ENCODE measurements at regions not wholly inside any gene's neighbourhood (a gene's known extent, or its start where the extent isn't known, plus 50 kb on each side); places are given as distances from the start of the nearest gene placed in this dataset.

- DNase-seq = no peak
Measured at GRCh38 chr2:122851972-122852531, 1096.6 kb downstream of the TSN start.

- no peak for DNase-seq
Measured at GRCh38 chr2:122856696-122857095, 1101.2 kb downstream of the TSN start.

- DNase-seq = no peak
Measured at GRCh38 chr2:122858075-122858702, 1102.7 kb downstream of the TSN start.

- no peak for DNase-seq
Measured at GRCh38 chr2:122858813-122859212, 1103.4 kb downstream of the TSN start.

GRCh38 chr2:122859260-122859659 is 1103.8 kb downstream of the TSN start:
- no peak for DNase-seq

DNA sequence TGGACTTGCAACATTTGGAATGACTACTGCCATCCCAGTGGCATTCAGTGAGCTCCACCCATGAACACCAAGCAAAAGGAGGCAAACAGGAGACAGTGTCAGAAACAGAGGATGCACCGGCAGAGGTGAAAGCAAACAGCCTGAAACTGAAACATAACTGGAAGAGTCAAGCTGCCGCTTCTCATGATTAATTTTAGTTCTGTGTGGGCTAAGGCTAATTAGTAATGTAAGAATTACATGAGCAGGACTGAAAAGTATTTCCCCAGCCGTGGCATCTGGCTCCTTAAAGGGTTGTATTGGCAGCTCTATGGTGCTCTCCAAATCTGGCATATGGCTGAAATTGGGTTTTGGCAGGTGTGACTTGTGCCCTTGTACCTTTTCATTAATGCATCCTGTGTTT is 1108.1 kb downstream of the TSN start:
- DNase-seq = no peak

- no peak for DNase-seq
Measured at GRCh38 chr2:122864728-122865127, 1109.3 kb downstream of the TSN start.

- no peak for DNase-seq
Measured at GRCh38 chr2:122866095-122866494, 1110.6 kb downstream of the TSN start.

DNA sequence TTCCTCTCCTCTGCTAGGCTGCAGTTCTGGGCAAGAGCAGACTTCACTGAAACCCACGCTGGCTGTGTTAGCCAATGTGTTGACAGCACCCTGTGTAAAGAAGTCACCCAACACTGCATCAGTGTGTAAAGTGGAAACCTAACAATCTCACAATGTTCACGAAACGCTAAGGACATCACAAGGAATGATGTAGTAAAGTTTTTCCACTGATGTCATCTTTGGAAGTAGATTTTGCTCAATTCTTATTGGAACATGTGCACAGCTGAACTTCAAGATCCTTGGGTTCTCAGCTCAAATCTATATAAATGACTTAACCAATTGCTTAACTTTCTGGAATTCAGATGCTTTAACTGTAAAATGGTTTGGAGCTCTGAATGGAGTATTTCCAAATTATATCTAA is 1112.5 kb downstream of the TSN start:
- DNase-seq = no peak

- DNase-seq = no peak
Measured at GRCh38 chr2:122868646-122869275, 1113.3 kb downstream of the TSN start.

- DNase-seq = no peak
Measured at GRCh38 chr2:122873951-122874350, 1118.5 kb downstream of the TSN start.

GRCh38 chr2:122875091-122875865 is 1119.8 kb downstream of the TSN start:
- no peak for DNase-seq

DNA sequence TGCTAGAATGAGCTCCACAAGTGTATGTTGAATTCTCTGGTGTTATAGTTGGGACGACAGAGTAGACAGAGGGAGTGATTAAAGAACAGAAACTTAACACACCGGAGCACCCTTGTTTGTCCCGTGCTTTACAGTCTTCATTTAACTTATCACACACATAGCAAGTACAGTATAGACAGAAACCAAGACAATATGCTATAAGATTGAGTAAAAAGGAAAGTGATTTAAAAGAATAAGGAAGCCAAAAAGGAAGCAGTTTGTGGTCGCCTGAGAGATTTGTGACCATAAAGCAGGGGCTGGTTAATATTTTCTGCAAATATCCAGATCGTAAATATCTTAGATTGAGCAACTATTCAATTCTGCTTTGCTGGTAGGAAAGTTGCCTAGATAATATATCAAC is 1128.4 kb downstream of the TSN start:
- no peak for DNase-seq

DNA sequence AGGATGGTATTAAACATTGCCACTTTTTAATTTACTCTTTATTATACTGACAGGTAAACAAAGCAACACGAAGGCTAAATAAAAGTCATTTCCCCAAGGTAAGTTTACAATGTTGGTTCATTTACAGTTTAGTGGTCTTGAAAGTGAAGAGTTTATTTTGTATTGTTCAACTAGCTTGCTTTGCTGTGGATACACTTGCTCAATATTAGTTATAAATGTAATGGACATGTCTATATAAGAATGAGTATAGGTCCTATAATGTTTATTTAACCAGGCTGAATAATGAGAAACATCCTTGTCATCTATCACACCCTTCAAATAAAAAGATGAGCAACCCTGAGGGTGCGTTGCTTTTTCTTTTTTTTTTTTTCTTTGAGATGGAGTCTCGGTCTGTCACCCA is 1129.4 kb downstream of the TSN start:
- no peak for DNase-seq

GRCh38 chr2:122885436-122885835 is 1130.0 kb downstream of the TSN start:
- no peak for DNase-seq

DNA sequence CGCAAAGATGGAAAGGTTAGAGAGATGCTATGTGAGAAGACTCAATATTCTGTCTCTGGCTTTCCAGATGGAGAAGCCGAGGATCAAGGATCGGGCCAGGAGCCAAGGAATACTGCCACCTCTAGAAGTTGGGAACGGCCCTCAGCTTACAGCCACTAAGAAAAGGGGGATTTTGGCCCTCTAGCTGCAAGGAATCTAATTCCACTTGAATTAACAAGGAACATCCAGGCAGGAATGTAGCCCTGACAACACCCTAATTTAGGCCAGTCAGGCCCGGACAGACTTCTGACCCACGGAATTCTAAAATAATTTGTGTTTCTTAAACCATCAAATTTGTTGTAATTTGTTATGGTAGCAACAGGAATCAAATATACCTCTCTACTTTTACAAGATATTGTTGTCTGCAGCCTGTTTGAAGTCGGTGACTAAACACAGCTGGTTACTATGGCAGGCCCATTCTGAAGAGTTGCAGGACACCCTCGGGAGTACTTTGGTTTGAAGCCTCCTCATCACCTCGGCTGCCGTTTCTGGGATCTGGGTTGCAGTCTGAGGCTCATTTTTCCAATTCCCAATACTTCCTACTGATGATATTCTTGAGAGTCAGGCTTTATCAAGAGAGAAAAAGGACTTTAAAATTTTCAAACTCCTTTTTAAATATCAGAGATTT is 1131.2 kb downstream of the TSN start:
- DNase-seq = no peak

- DNase-seq = no peak
Measured at GRCh38 chr2:122899614-122900013, 1125.5 kb upstream of the CNTNAP5 start.

- no peak for DNase-seq
Measured at GRCh38 chr2:122905431-122905830, 1119.7 kb upstream of the CNTNAP5 start.

- DNase-seq = no peak
Measured at GRCh38 chr2:122908159-122908558, 1116.9 kb upstream of the CNTNAP5 start.

DNA sequence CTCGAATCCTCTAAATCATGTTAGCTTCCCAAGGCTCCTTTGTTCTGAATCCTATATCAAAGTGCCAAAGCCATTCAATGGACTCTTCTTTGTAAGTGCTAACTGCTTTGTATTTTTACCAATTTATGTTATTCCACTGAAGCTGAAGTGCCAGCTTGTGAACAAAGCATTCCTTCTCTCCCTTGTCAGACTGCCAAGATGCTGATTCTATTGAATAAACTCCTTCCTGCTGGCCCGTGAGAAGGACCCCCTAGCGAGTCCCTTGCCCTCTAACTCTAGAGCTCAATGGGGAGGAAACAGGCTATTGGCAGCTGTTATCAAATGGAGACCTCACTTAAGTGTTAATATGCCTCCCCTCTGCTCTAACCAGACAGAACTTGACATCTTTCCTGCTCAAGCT is 1097.9 kb upstream of the CNTNAP5 start:
- DNase-seq = peak; percentile 9

GRCh38 chr2:122927710-122928557 is 1097.2 kb upstream of the CNTNAP5 start:
- no peak for DNase-seq

GRCh38 chr2:122929347-122929746 is 1095.7 kb upstream of the CNTNAP5 start:
- no peak for DNase-seq
